ENCODE measurements at regions not wholly inside any gene's neighbourhood (a gene's known extent, or its start where the extent isn't known, plus 50 kb on each side); places are given as distances from the start of the nearest gene placed in this dataset.

DNA sequence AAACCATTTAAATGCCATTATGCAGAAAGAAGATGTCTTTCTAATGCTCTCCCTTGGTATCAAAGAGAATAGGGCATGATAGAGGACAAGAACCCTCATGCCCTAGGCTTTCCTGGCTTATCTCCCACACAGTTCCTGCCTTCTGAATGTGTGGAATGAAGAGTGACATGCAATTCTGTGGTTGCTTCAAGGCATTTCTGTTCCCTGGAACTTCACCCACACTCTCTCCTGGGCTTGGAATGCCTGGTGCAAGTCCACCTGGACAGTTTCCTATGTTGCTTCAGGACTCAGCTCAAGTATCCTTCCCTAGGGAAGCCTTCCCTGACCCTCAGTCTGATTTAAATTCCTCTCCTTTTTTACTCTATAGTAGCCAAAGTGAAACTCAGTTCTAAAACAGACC lies 53.8 kb upstream of the DRD2 start:
- TF ChIP-seq CSRNP3 (CRISPR knock-in tag; IDR thresholded peaks at IDR 0.05) (no peak), ZFP30 (CRISPR knock-in tag; IDR thresholded peaks at IDR 0.05) (no peak)
- no peak for ATAC-seq

- ATAC-seq, result no peak
- TF ChIP-seq PPARA (CRISPR knock-in tag; IDR thresholded peaks at IDR 0.05; ENCODE audit: borderline replicate concordance), result no peak
- no peak for TF ChIP-seq TCF4 (CRISPR knock-in tag; IDR thresholded peaks at IDR 0.05; ENCODE audit: borderline replicate concordance)
- TF ChIP-seq BACH2 (CRISPR knock-in tag; IDR thresholded peaks at IDR 0.05; ENCODE audit: borderline replicate concordance), result no peak
- TF ChIP-seq ZNF8 (CRISPR knock-in tag; IDR thresholded peaks at IDR 0.05), result no peak
- no peak for TF ChIP-seq CSDC2 (CRISPR knock-in tag; IDR thresholded peaks at IDR 0.05)
- TF ChIP-seq RARB (CRISPR knock-in tag; IDR thresholded peaks at IDR 0.05), result no peak
- TF ChIP-seq ZFP30 (CRISPR knock-in tag; IDR thresholded peaks at IDR 0.05), result no peak
- TF ChIP-seq, protein P1, sequence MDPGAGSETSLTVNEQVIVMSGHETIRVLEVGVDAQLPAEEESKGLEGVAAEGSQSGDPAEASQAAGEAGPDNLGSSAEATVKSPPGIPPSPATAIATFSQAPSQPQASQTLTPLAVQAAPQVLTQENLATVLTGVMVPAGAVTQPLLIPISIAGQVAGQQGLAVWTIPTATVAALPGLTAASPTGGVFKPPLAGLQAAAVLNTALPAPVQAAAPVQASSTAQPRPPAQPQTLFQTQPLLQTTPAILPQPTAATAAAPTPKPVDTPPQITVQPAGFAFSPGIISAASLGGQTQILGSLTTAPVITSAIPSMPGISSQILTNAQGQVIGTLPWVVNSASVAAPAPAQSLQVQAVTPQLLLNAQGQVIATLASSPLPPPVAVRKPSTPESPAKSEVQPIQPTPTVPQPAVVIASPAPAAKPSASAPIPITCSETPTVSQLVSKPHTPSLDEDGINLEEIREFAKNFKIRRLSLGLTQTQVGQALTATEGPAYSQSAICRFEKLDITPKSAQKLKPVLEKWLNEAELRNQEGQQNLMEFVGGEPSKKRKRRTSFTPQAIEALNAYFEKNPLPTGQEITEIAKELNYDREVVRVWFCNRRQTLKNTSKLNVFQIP (CRISPR knock-in tag; IDR thresholded peaks at IDR 0.05; ENCODE audit: borderline replicate concordance, low read depth), result no peak
- TF ChIP-seq ZNF565 (CRISPR knock-in tag; conservative IDR thresholded peaks at IDR 0.05; ENCODE audit: low read depth), result no peak
- TF ChIP-seq ZFP3 (CRISPR knock-in tag; IDR thresholded peaks at IDR 0.05), result no peak
- TF ChIP-seq ESRRG (CRISPR knock-in tag; IDR thresholded peaks at IDR 0.05), result no peak
- no peak for TF ChIP-seq PATZ1 (CRISPR knock-in tag; IDR thresholded peaks at IDR 0.05; ENCODE audit: borderline replicate concordance)
- TF ChIP-seq ARNTL (CRISPR knock-in tag; IDR thresholded peaks at IDR 0.05; ENCODE audit: borderline replicate concordance, low read depth), result no peak
- TF ChIP-seq ISL1 (CRISPR knock-in tag; IDR thresholded peaks at IDR 0.05), result no peak
- TF ChIP-seq TOX (CRISPR knock-in tag; IDR thresholded peaks at IDR 0.05; ENCODE audit: borderline replicate concordance), result no peak
- no peak for TF ChIP-seq ZNF70 (CRISPR knock-in tag; IDR thresholded peaks at IDR 0.05)
- TF ChIP-seq ZC3H10 (CRISPR knock-in tag; IDR thresholded peaks at IDR 0.05), result no peak
- no peak for TF ChIP-seq CREB5 (CRISPR knock-in tag; IDR thresholded peaks at IDR 0.05; ENCODE audit: low read depth)
- no peak for TF ChIP-seq OSR1 (CRISPR knock-in tag; IDR thresholded peaks at IDR 0.05)
- TF ChIP-seq GLIS3 (CRISPR knock-in tag; IDR thresholded peaks at IDR 0.05), result no peak
Observed at GRCh38 chr11:113526521-113526920, 51.3 kb upstream of the DRD2 start.
